Fibroblast of villous mesenchyme (primary cell): ENCODE measurements at regions not wholly inside any gene's neighbourhood (a gene's known extent, or its start where the extent isn't known, plus 50 kb on each side); places are given as distances from the start of the nearest gene placed in this dataset.
"Not testable (repeated sequence)": the region's sequence is repeated elsewhere in the genome, so short reads cannot be mapped to it uniquely, and the experiment has no call there.

ENCODE experiments used
- DNase-seq: peaks from one replicate; pipeline ENCODE4 v3.0.0-alpha.2; 2010; ENCODE audit warnings: low read depth
- H3K4me3 ChIP-seq: 2 replicates; pipeline ENCODE4 v1.5.1; 2011; ENCODE audit warnings: low read depth, mild to moderate bottlenecking, low read length
- CTCF ChIP-seq: IDR thresholded peaks from 2 replicates; pipeline ENCODE4 v1.5.1; 2012; ENCODE audit warnings: low read depth, mild to moderate bottlenecking, low read length; ENCODE audit not compliant: insufficient read depth

- no peak for TF ChIP-seq CTCF
- DNase-seq = no peak
- no peak overlapping the region for H3K4me3 ChIP-seq
Observed at GRCh38 chr22:23496445-23496833, 83.7 kb downstream of the IGLL1 start.

- no peak for DNase-seq
- no peak for TF ChIP-seq CTCF
- H3K4me3 ChIP-seq = no peak overlapping the region
Observed at GRCh38 chr22:23495614-23496444, 84.3 kb downstream of the IGLL1 start.

GRCh38 chr22:23494930-23495266, 85.2 kb downstream of the IGLL1 start:
- DNase-seq = no peak
- no peak for TF ChIP-seq CTCF
- no peak overlapping the region for H3K4me3 ChIP-seq

GRCh38 chr22:23485490-23485889, 94.6 kb downstream of the IGLL1 start:
- no peak overlapping the region for H3K4me3 ChIP-seq
- no peak for DNase-seq
- no peak for TF ChIP-seq CTCF

GRCh38 chr22:23484651-23485050, 95.4 kb downstream of the IGLL1 start:
- TF ChIP-seq CTCF = no peak
- DNase-seq = no peak
- no peak overlapping the region for H3K4me3 ChIP-seq

GRCh38 chr22:23481369-23481768, 98.7 kb downstream of the IGLL1 start:
- TF ChIP-seq CTCF = no peak
- H3K4me3 ChIP-seq = no peak overlapping the region
- DNase-seq = no peak

- peak; percentile 3 for DNase-seq
- H3K4me3 ChIP-seq = no peak overlapping the region
- no peak for TF ChIP-seq CTCF
Observed at GRCh38 chr22:23478175-23478574, 101.9 kb downstream of the IGLL1 start.

- not testable (repeated sequence) for DNase-seq, H3K4me3 ChIP-seq
Observed at GRCh38 chr22:23474531-23474930, 105.6 kb downstream of the IGLL1 start.
